Motor neuron (in vitro differentiated cells): ENCODE measurements at regions not wholly inside any gene's neighbourhood (a gene's known extent, or its start where the extent isn't known, plus 50 kb on each side); places are given as distances from the start of the nearest gene placed in this dataset.

Experiments
- ATAC-seq, 8 experiments: fragments of 200-7000 bp; cut with Tn5 transposase; replicated peaks in 6 of 8; 2 replicates each; pipeline ENCODE4 v1.8.0; 2021; ENCODE audit warnings: mild to moderate bottlenecking in 8 of 8, moderate library complexity in 8 of 8
- H3K27ac ChIP-seq, 2 donors: fragments of 250-450 bp; sonication (Bioruptor Pico); 2 replicates each; pipeline ENCODE4 v1.9.0; 2021; ENCODE audit warnings: antibody characterized with exemption in 2 of 2, mild to moderate bottlenecking in 2 of 2, moderate library complexity in 1 of 2
- H3K4me1 ChIP-seq, 2 donors: fragments of 250-450 bp; sonication (Bioruptor Pico); replicated peaks in 1 of 2; 2 replicates each; pipeline ENCODE4 v1.6.1; 2021; ENCODE audit warnings: antibody characterized with exemption in 2 of 2, mild to moderate bottlenecking in 2 of 2, moderate library complexity in 1 of 2
- H3K4me3 ChIP-seq, 5 donors: fragments of 250-450 bp; sonication (Bioruptor Pico); 2 replicates each; pipeline ENCODE4 v1.9.0; 2021; ENCODE audit warnings: antibody characterized with exemption in 5 of 5, mild to moderate bottlenecking in 5 of 5, moderate library complexity in 4 of 5
- WGBS, 10 experiments: fragments of 450-650 bp; shearing (Covaris generic); methylation state at CpG; one replicate each; pipeline ENCODE4 v1.0.0; 2022; 5-methylcytosine and 5-hydroxymethylcytosine counted together
- in situ Hi-C, 9 experiments: fragments of 400-800 bp; cut with MboI; loops; one replicate each; pipeline ENCODE4 v1.15.0; 2021; ENCODE audit warnings: low sequenced_read_pairs in 9 of 9, low pct_unique_long_range_greater_than_20kb in 2 of 9; ENCODE audit not compliant: unreplicated experiment in 9 of 9

GRCh38 chr6:26300828-26301227 lies 64.2 kb upstream of the BTN3A2 start:
- ATAC-seq = no peak
- H3K4me3 ChIP-seq = no peak overlapping the region
- in situ Hi-C loops = no loop called here

GRCh38 chr6:26301638-26302037 lies 63.4 kb upstream of the BTN3A2 start:
- H3K4me3 ChIP-seq = no peak overlapping the region
- H3K4me1 ChIP-seq = peaks cover 0 to 3% of the 10 kb centered on the region in 2 donors
- ATAC-seq = no peak
- no peak overlapping the region for H3K27ac ChIP-seq
- in situ Hi-C loops = no loop called here

More at GRCh38 chr6:26300828-26301227, 64.2 kb upstream of the BTN3A2 start:
- Histone ChIP-seq H3K27ac (no peak overlapping the region), H3K4me1 (peaks cover 0 to 6% of the 10 kb centered on the region in 2 donors)

- Histone ChIP-seq H3K4me1 (peaks cover 0 to 3% of the 10 kb centered on the region in 2 donors), H3K27ac (no peak overlapping the region), H3K4me3 (no peak overlapping the region)
- peak in 2 of 8 experiments; percentile 37 to 38 for ATAC-seq
- WGBS, 10 experiments = 40 to 100% (median 64%) methylated on average over 1 of the region's 1 CpG; no CpG with 5 or more reads in 6 of the 10 experiments
- in situ Hi-C loops = no loop called here
These were observed 61.9 kb upstream of the BTN3A2 start for GRCh38 chr6:26302941-26303559.

- Histone ChIP-seq H3K4me3 (peak overlapping the region in 3 of 5 donors; percentile 31 to 42 (median 41)), H3K4me1 (peaks cover 0 to 3% of the 10 kb centered on the region in 2 donors), H3K27ac (no peak overlapping the region)
- ATAC-seq = no peak
- WGBS, 10 experiments = 7 to 71% (median 49%) methylated on average over 1 to 2 of the region's 3 CpGs; no CpG with 5 or more reads in 2 of the 10 experiments
- in situ Hi-C loops = no loop called here
These were observed 60.7 kb upstream of the BTN3A2 start for GRCh38 chr6:26304213-26304796.

GRCh38 chr6:26304797-26305640 lies 60.0 kb upstream of the BTN3A2 start:
- in situ Hi-C loops = no loop called here
- peak overlapping the region in 1 of 2 donors; percentile 43 for H3K27ac ChIP-seq
- peaks cover 0 to 3% of the 10 kb centered on the region in 2 donors for H3K4me1 ChIP-seq
- ATAC-seq = peak; percentile 30 to 99 (median 96)
- WGBS, 10 experiments = 7 to 45% (median 30%) methylated on average over 1 to 19 of the region's 29 CpGs
- H3K4me3 ChIP-seq = peak overlapping the region; percentile 10 to 42 (median 31)

- peaks cover 0 to 3% of the 10 kb centered on the region in 2 donors for H3K4me1 ChIP-seq
- in situ Hi-C loops = no loop called here
- H3K4me3 ChIP-seq = peak overlapping the region; percentile 10 to 42 (median 31)
- no peak overlapping the region for H3K27ac ChIP-seq
- 0 to 75% (median 46%) methylated on average over 1 to 3 of the region's 3 CpGs for WGBS, 10 experiments
- no peak for ATAC-seq
These were observed 59.4 kb upstream of the BTN3A2 start for GRCh38 chr6:26305641-26305969.

- Histone ChIP-seq H3K4me1 (peaks cover 0 to 3% of the 10 kb centered on the region in 2 donors), H3K27ac (no peak overlapping the region), H3K4me3 (no peak overlapping the region)
- 60 to 90% (median 74%) methylated on average over 1 to 3 of the region's 3 CpGs; no CpG with 5 or more reads in 4 of the 10 experiments for WGBS, 10 experiments
- peak in 2 of 8 experiments; percentile 3 to 10 for ATAC-seq
- in situ Hi-C loops = no loop called here
These were observed 58.8 kb upstream of the BTN3A2 start for GRCh38 chr6:26306232-26306631.

GRCh38 chr6:26307850-26308249 lies 57.1 kb upstream of the BTN3A2 start:
- in situ Hi-C loops = no loop called here
- H3K4me1 ChIP-seq = peaks cover 0 to 3% of the 10 kb centered on the region in 2 donors
- no peak for ATAC-seq
- H3K27ac ChIP-seq = no peak overlapping the region
- no peak overlapping the region for H3K4me3 ChIP-seq

- H3K27ac ChIP-seq = no peak overlapping the region
- WGBS, 10 experiments = 0 to 86% (median 51%) methylated on average over 1 to 3 of the region's 3 CpGs; no CpG with 5 or more reads in 2 of the 10 experiments
- H3K4me3 ChIP-seq = no peak overlapping the region
- in situ Hi-C loops = no loop called here
- peak in 3 of 8 experiments; percentile 4 to 53 (median 40) for ATAC-seq
- H3K4me1 ChIP-seq = peaks cover 0 to 3% of the 10 kb centered on the region in 2 donors
These were observed 55.3 kb upstream of the BTN3A2 start for GRCh38 chr6:26309731-26310142.

GRCh38 chr6:26311012-26311384 lies 54.0 kb upstream of the BTN3A2 start:
- Histone ChIP-seq H3K4me3 (peak overlapping the region in 3 of 5 donors; percentile 44 to 73 (median 51)), H3K4me1 (peaks cover 0 to 3% of the 10 kb centered on the region in 2 donors), H3K27ac (no peak overlapping the region)
- 0 to 28% (median 14%) methylated on average over 2 to 11 of the region's 11 CpGs; no CpG with 5 or more reads in 1 of the 10 experiments for WGBS, 10 experiments
- ATAC-seq = peak in 5 of 8 experiments; percentile 2 to 19 (median 5)
- in situ Hi-C loops = no loop called here

- 0 to 20% (median 9%) methylated on average over 1 to 17 of the region's 18 CpGs for WGBS, 10 experiments
- Histone ChIP-seq H3K27ac (no peak overlapping the region), H3K4me3 (peak overlapping the region; percentile 37 to 73 (median 44)), H3K4me1 (no peaks in the 10 kb centered on the region)
- peak; percentile 6 to 40 (median 32) for ATAC-seq
- in situ Hi-C loops = no loop called here
These were observed 53.5 kb upstream of the BTN3A2 start for GRCh38 chr6:26311385-26312095.

GRCh38 chr6:26312096-26312463 lies 52.9 kb upstream of the BTN3A2 start:
- Histone ChIP-seq H3K4me1 (no peaks in the 10 kb centered on the region), H3K27ac (no peak overlapping the region), H3K4me3 (peak overlapping the region; percentile 37 to 73 (median 44))
- ATAC-seq = no peak
- WGBS, 10 experiments = 0 to 20% (median 2%) methylated on average over 1 to 6 of the region's 6 CpGs; no CpG with 5 or more reads in 1 of the 10 experiments
- in situ Hi-C loops = no loop called here
